ENCODE measurements at regions not wholly inside any gene's neighbourhood (a gene's known extent, or its start where the extent isn't known, plus 50 kb on each side); places are given as distances from the start of the nearest gene placed in this dataset.
"Not testable (repeated sequence)": the region's sequence is repeated elsewhere in the genome, so short reads cannot be mapped to it uniquely, and the experiment has no call there.

- CTCF ChIA-PET, result interaction anchor here (0.9 to 1.3 kb wide), 2 partner anchors 17 to 654 kb away, joined by 3 read pairs; no protein-coding TSS in a partner anchor
- no peak for DNase-seq (ENCODE audit: low read depth)
- Histone ChIP-seq H3K27me3 (ENCODE audit: control insufficient read depth, insufficient read depth, low read length) (no peaks in the 10 kb centered on the region), H3K4me3 (ENCODE audit: low read depth, low read length) (no peak overlapping the region), H3K36me3 (ENCODE audit: control insufficient read depth, insufficient read depth, low read length) (no peaks in the 10 kb centered on the region)
- TF ChIP-seq CTCF (IDR thresholded peaks at IDR 0.05; ENCODE audit: insufficient read depth, low read depth, low read length), result no peak
- POLR2A ChIA-PET, result no interaction called here
Observed at GRCh38 chr6:134810402-134810801, 139.5 kb downstream of the ALDH8A1 start.

- TF ChIP-seq CTCF (IDR thresholded peaks at IDR 0.05; ENCODE audit: insufficient read depth, low read depth, low read length), result no peak
- H3K27me3 ChIP-seq (ENCODE audit: control insufficient read depth, insufficient read depth, low read length), result no peaks in the 10 kb centered on the region
- POLR2A ChIA-PET, result interaction anchor here (0.7 kb wide), 1 partner anchor 79 kb away, joined by 13 read pairs; no protein-coding TSS in a partner anchor
- no peaks in the 10 kb centered on the region for H3K36me3 ChIP-seq (ENCODE audit: control insufficient read depth, insufficient read depth, low read length)
- DNase-seq (ENCODE audit: low read depth), result no peak
- no peak overlapping the region for H3K4me3 ChIP-seq (ENCODE audit: low read depth, low read length)
- CTCF ChIA-PET, result no interaction called here
Observed at GRCh38 chr6:134809130-134809529, 140.8 kb downstream of the ALDH8A1 start.

- ChIA-PET CTCF (interaction anchor here (0.9 kb wide), 1 partner anchor 46 kb away, joined by 3 read pairs; no protein-coding TSS in a partner anchor), POLR2A (interaction anchor here (0.6 kb wide), 1 partner anchor 642 kb away, joined by 3 read pairs; no protein-coding TSS in a partner anchor)
- no peaks in the 10 kb centered on the region for H3K36me3 ChIP-seq (ENCODE audit: control insufficient read depth, insufficient read depth, low read length)
- no peak for TF ChIP-seq CTCF (IDR thresholded peaks at IDR 0.05; ENCODE audit: insufficient read depth, low read depth, low read length)
- H3K4me3 ChIP-seq (ENCODE audit: low read depth, low read length), result no peak overlapping the region
- DNase-seq (ENCODE audit: low read depth), result no peak
- H3K27me3 ChIP-seq (ENCODE audit: control insufficient read depth, insufficient read depth, low read length), result no peaks in the 10 kb centered on the region
Observed at GRCh38 chr6:134806180-134806798, 143.6 kb downstream of the ALDH8A1 start.

GRCh38 chr6:134805168-134805567 lies 144.7 kb downstream of the ALDH8A1 start:
- H3K4me3 ChIP-seq (ENCODE audit: low read depth, low read length), result no peak overlapping the region
- CTCF ChIA-PET, result no interaction called here
- TF ChIP-seq CTCF (IDR thresholded peaks at IDR 0.05; ENCODE audit: insufficient read depth, low read depth, low read length), result no peak
- DNase-seq (ENCODE audit: low read depth), result no peak
- no peaks in the 10 kb centered on the region for H3K36me3 ChIP-seq (ENCODE audit: control insufficient read depth, insufficient read depth, low read length)
- POLR2A ChIA-PET, result no interaction called here
- H3K27me3 ChIP-seq (ENCODE audit: control insufficient read depth, insufficient read depth, low read length), result no peaks in the 10 kb centered on the region

- CTCF ChIA-PET; POLR2A ChIA-PET; H3K36me3 ChIP-seq (ENCODE audit: control insufficient read depth, insufficient read depth, low read length); H3K4me3 ChIP-seq (ENCODE audit: low read depth, low read length); H3K27me3 ChIP-seq (ENCODE audit: control insufficient read depth, insufficient read depth, low read length); DNase-seq (ENCODE audit: low read depth): not testable (repeated sequence)
Observed at GRCh38 chr6:134804311-134804710, 145.6 kb downstream of the ALDH8A1 start.

Data from BJ (cell line).